OCI-LY3 (cell line): ENCODE measurements at regions not wholly inside any gene's neighbourhood (a gene's known extent, or its start where the extent isn't known, plus 50 kb on each side); places are given as distances from the start of the nearest gene placed in this dataset.

Experiments
- CTCF ChIP-seq: fragments of 200-600, 300-600 bp; sonication (generic); IDR thresholded peaks from 2 replicates; pipeline ENCODE4 v1.5.1; 2014; ENCODE audit warnings: antibody characterized with exemption, low read length, low read depth
- EZH2phosphoT487 ChIP-seq: fragments of 200-600 bp; shearing (Covaris generic); IDR thresholded peaks from 2 replicates; pipeline ENCODE4 v1.6.1; 2018; ENCODE audit warnings: antibody characterized with exemption, mixed run types, low read depth

GRCh38 chr16:8096211-8096610 is 494.1 kb downstream of the TMEM114 start:
- TF ChIP-seq CTCF (no peak), EZH2phosphoT487 (no peak)
